ENCODE measurements at regions not wholly inside any gene's neighbourhood (a gene's known extent, or its start where the extent isn't known, plus 50 kb on each side); places are given as distances from the start of the nearest gene placed in this dataset.

DNA sequence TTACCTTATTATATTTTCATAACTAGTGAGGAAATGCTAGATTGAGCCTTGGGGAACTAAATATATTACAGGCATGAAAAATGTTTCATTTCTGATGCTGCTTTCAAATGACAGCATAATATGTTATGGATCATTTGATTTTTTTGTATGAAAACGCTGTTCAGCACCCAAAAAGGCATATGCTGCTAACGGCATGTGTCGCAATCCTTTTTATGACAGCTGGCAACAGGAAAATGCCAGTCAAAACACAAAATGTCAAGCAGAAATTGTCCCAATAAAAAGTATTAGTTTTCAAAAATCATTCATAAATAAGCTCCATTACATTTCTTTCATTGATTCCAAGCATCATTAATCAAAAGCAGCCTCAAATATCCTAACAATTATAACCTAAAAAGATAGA lies 1244.5 kb downstream of the PCDH7 start:
- TF ChIP-seq, protein P1, sequence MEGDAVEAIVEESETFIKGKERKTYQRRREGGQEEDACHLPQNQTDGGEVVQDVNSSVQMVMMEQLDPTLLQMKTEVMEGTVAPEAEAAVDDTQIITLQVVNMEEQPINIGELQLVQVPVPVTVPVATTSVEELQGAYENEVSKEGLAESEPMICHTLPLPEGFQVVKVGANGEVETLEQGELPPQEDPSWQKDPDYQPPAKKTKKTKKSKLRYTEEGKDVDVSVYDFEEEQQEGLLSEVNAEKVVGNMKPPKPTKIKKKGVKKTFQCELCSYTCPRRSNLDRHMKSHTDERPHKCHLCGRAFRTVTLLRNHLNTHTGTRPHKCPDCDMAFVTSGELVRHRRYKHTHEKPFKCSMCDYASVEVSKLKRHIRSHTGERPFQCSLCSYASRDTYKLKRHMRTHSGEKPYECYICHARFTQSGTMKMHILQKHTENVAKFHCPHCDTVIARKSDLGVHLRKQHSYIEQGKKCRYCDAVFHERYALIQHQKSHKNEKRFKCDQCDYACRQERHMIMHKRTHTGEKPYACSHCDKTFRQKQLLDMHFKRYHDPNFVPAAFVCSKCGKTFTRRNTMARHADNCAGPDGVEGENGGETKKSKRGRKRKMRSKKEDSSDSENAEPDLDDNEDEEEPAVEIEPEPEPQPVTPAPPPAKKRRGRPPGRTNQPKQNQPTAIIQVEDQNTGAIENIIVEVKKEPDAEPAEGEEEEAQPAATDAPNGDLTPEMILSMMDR (IDR thresholded peaks at IDR 0.05 in 2 of 3, conservative IDR thresholded peaks at IDR 0.05 in 1 of 3; ENCODE audit: borderline replicate concordance in 1 of 3, insufficient read depth in 1 of 3, low read depth in 2 of 3, low read length in 2 of 3), result no peak
- TF ChIP-seq, protein P2, sequence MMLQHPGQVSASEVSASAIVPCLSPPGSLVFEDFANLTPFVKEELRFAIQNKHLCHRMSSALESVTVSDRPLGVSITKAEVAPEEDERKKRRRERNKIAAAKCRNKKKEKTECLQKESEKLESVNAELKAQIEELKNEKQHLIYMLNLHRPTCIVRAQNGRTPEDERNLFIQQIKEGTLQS (IDR thresholded peaks at IDR 0.05), result no peak
- no peak for TF ChIP-seq EZH2 (IDR thresholded peaks at IDR 0.05)
- TF ChIP-seq POLR2A (IDR thresholded peaks at IDR 0.05; ENCODE audit: borderline replicate concordance, extremely low read depth, insufficient read depth, insufficient read length), result no peak
- no peak for TF ChIP-seq RAD21 (IDR thresholded peaks at IDR 0.05; ENCODE audit: low read depth)
- no peak for TF ChIP-seq EZH2phosphoT487 (IDR thresholded peaks at IDR 0.05; ENCODE audit: borderline replicate concordance)
- TF ChIP-seq, protein P3, sequence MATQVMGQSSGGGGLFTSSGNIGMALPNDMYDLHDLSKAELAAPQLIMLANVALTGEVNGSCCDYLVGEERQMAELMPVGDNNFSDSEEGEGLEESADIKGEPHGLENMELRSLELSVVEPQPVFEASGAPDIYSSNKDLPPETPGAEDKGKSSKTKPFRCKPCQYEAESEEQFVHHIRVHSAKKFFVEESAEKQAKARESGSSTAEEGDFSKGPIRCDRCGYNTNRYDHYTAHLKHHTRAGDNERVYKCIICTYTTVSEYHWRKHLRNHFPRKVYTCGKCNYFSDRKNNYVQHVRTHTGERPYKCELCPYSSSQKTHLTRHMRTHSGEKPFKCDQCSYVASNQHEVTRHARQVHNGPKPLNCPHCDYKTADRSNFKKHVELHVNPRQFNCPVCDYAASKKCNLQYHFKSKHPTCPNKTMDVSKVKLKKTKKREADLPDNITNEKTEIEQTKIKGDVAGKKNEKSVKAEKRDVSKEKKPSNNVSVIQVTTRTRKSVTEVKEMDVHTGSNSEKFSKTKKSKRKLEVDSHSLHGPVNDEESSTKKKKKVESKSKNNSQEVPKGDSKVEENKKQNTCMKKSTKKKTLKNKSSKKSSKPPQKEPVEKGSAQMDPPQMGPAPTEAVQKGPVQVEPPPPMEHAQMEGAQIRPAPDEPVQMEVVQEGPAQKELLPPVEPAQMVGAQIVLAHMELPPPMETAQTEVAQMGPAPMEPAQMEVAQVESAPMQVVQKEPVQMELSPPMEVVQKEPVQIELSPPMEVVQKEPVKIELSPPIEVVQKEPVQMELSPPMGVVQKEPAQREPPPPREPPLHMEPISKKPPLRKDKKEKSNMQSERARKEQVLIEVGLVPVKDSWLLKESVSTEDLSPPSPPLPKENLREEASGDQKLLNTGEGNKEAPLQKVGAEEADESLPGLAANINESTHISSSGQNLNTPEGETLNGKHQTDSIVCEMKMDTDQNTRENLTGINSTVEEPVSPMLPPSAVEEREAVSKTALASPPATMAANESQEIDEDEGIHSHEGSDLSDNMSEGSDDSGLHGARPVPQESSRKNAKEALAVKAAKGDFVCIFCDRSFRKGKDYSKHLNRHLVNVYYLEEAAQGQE (IDR thresholded peaks at IDR 0.05; ENCODE audit: low read depth), result no peak
- no peak for TF ChIP-seq SIN3A (IDR thresholded peaks at IDR 0.05; ENCODE audit: low read depth)

Data from HCT116 (cell line).